ENCODE measurements at regions not wholly inside any gene's neighbourhood (a gene's known extent, or its start where the extent isn't known, plus 50 kb on each side); places are given as distances from the start of the nearest gene placed in this dataset.

DNA sequence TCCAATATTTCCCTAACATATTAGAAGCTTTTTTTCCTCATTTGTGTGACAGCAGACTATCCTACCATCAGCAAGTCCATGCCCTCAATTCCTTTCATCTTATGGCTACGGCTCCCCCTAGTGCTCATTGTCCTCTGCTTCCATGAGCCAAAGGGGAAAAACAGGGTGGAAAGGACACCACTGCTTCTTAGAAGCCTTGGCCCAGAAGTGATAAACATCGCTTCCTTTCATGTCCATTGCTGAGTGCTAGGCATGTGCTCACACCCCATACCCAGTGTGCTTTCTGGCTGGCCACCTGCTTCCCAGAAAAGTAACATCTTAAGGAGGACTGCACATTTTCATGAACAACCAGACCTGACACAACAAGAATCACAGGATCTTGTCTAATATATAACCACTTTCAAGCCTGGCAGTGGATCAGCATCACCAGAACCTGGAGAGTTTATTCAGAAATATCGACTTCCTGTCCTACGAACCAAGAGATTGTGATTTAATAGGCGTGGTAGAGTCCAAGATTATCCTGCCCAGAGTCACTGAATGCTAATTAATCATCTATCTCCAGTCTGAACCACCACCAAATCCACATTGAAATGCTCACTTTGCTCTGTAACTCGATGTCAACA, 650.5 kb upstream of the SORCS1 start:
- TF ChIP-seq, protein P1, sequence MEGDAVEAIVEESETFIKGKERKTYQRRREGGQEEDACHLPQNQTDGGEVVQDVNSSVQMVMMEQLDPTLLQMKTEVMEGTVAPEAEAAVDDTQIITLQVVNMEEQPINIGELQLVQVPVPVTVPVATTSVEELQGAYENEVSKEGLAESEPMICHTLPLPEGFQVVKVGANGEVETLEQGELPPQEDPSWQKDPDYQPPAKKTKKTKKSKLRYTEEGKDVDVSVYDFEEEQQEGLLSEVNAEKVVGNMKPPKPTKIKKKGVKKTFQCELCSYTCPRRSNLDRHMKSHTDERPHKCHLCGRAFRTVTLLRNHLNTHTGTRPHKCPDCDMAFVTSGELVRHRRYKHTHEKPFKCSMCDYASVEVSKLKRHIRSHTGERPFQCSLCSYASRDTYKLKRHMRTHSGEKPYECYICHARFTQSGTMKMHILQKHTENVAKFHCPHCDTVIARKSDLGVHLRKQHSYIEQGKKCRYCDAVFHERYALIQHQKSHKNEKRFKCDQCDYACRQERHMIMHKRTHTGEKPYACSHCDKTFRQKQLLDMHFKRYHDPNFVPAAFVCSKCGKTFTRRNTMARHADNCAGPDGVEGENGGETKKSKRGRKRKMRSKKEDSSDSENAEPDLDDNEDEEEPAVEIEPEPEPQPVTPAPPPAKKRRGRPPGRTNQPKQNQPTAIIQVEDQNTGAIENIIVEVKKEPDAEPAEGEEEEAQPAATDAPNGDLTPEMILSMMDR (conservative IDR thresholded peaks at IDR 0.05 in 1 of 2, IDR thresholded peaks at IDR 0.05 in 1 of 2; ENCODE audit: extremely low read depth in 1 of 2, insufficient read depth in 1 of 2, low read depth in 1 of 2, low read length in 2 of 2) = peak; percentile 84 to 91
- no peak for TF ChIP-seq EZH2 (IDR thresholded peaks at IDR 0.05; ENCODE audit: borderline replicate concordance, low read length)
